GM21737 (cell line): ENCODE measurements at regions not wholly inside any gene's neighbourhood (a gene's known extent, or its start where the extent isn't known, plus 50 kb on each side); places are given as distances from the start of the nearest gene placed in this dataset.
"Not testable (repeated sequence)": the region's sequence is repeated elsewhere in the genome, so short reads cannot be mapped to it uniquely, and the experiment has no call there.

Source experiments
- ATAC-seq: cut with Tn5 transposase; IDR thresholded peaks from one replicate; pipeline ENCODE4 v1.9.1; 2021; ENCODE audit warnings: mild to moderate bottlenecking, moderate library complexity; ENCODE audit not compliant: unreplicated experiment

DNA sequence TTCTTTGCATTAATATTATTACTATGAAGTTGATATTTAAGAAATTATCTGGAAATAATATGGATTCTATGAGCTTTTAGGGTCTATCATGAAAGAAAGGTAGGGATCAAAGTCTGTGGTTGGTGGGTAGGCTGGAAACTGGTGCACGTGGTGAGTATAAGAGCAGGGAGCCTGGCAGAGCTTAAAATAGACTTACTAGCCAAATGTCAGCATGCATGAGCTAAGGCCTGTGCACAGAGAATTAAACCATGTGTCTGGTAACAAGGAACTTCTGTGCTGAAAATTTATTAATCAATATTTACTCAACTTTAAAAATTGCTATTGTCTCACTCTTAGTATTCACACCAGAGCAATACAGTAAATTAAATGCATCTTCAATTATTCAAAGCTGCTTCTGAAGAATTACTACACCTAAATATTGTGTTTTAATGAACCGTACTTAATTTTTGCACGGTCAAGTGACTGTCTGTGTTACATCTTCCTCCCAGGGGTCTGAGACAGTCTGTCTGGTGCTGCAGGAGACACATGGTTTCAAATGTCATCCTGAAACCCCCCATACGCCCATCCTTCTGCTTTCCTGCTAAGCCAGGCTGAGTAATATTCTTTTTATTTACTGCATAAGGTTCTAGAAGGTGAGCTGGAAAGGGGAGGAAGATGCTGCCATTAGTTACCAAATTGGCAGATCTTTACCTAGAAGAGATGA is 161.0 kb upstream of the NLRP1 start:
- ATAC-seq = no peak

DNA sequence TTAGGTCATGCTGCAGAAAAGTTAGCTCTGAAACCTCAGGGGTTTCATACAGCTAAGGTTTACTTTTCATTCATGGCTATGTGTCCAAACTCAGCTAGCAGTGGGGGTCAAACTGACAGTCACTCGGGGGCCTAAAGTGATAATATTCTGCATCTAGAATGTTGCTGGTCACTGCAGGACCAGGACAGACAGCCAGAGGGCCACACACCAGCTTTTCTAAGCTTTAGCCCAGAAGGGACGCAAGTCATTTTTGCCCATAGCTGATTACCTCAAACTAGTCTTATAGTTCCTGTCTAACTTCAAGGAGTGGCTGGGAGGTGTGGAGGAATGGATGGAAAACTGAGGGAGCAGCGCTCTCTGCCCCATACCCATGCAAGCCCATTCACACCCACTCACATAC is 163.0 kb upstream of the NLRP1 start:
- no peak for ATAC-seq

DNA sequence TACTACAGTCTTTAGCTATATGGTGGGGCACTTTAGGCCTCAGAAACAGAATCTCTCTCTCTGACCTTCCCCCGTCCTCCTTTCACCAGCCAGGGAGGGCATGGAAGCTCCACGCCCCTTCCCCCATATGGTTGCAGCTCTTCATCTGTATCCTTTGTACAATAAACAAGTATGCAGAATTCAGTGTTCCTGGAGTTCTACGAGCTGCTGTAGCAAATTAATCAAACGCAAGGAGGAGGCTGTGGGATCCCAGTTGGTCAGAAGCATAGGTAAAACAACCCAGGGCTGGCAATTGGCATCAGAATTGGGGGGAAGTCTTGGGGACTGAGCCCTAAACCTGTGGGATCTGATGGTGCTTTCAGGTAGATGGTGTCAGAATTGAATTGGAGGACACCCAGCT is 163.7 kb upstream of the NLRP1 start:
- ATAC-seq = no peak

DNA sequence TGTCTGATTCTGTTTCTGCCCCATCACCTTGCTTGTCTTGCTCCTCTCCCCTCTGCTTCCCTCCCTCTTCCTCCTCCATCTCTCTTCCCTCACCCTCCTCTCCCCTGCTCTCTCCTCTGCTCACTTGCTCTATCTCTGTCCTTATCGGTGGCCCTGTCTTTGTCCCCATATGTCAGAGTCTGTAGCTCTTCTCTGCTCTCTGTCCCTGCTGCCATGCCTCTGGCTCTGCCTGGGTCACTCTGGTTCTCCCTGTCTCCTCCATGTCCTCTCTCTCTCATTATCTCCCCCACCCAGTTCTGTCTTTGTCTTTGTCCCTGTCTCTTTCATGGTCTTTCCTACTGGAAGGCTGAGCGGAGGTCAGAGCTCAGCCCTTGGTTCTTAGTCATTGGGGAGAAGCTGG is 169.1 kb upstream of the NLRP1 start:
- no peak for ATAC-seq

DNA sequence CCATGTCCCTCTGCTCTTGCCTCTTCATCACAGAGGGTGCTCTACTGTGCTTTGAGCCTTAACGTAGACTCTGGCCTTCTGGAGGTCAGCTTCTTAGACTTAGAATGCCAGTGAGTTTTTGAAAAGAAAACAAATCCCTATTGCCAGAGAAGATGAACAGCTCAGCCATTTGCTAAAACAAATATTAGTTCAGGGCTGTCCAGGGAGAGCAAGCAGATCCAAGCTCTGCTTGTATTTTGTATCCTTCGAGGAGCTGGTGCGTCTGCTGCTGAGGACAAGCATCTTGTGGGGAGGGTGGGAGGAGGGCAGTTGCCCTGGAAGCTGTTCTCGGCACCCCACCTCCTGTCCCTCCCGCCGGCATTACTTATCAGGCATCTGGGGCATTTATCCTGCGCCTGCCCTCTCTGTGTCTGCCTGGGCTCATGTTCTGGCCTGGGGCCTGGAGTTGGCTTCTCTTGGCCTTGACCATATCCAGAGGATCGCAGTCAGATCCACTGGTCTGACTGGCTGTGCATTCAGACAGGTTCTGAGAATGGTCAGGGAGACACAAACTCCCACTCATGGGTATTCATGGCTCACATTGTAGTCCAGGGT is 173.1 kb upstream of the NLRP1 start:
- no peak for ATAC-seq

DNA sequence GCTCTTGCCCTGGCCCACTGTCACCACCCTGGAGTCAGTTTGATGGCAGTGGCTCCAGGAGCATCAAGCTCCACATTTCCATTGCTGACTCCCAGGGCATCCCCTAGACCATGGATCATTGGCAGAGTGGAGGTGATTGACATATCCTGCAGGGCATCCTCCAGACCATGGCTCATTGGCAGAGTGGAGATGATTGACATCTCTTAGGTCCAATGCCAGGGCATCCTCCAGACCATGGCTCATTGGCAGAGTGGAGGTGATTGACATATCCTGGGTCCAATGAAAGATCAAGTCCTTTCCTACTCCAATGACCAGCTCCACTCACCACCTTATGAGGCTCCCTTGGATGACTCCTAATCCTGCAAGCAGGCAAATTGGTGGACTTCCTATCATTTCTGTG is 174.3 kb upstream of the NLRP1 start:
- ATAC-seq = no peak

DNA sequence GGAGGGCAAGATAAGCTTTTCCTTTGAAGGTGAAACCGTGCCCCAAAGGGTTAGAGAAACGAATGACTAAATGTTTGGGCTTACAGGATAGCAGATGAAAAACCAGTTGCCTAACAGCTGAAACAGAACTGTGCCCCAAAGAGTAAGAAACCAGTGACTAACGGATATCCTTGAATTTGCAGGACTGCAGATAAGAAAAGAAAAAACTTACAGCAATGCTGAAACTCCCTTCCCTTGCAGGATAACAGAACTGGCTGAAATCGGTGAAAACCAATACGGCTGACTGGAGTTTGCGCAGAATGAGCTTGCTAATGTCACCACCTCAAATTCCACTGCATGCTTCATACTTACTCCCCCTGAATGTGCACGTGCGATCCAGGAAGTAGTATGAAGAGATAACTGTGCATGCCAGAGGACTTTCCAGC is 175.2 kb upstream of the NLRP1 start:
- ATAC-seq = no peak

DNA sequence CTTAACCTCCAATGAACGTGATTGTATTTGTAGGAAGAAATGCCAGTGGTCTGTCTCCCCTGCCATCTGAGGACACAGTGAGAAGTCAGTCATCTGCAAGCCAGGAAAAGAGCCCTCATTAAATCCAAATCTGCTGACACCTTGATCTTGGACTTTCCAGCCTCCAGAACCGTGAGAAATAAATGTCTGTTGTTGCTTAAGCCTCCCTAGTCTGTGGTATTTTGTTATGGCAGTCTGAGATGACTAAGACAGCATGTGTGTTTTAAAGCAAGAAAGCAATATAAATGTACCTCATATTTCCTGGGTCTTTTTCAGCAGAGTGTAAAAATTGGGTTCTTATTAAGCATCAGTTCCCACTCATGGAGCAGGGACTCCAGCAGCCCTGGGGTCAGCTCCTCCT is 177.9 kb upstream of the NLRP1 start:
- ATAC-seq = no peak

DNA sequence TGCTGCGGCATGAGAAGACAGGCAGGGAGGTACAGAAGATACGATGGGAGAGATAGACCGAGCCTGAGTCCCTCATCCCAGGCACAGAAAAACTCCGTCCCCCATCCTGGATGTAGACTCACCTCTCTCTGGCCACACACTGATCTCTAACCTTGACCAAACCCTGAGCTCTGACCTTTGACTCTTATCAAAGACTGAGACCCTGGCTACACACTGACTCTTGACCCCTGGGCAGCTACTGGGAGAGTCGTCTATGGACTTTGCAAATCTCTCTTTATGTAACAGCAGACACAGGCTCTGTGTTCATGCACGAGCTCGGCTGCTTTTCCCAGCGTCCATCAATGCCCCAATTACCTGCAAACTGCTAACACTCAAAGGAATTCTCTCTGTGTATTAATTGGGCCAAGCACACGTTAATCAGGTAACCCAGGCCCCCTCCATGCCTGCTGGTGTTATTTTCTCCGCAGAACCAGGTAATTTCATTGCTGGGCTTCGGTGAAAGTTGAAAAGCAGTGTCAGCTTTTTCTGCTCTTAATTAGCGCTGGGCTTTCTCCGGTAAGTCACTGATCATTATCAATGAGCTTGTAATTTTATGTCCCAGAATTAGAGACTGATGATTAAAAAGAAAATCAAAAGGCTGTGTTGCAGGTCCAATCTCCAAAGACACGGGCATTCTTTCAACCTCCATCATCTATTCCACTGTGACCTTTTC is 179.4 kb upstream of the NLRP1 start:
- ATAC-seq = no peak

DNA sequence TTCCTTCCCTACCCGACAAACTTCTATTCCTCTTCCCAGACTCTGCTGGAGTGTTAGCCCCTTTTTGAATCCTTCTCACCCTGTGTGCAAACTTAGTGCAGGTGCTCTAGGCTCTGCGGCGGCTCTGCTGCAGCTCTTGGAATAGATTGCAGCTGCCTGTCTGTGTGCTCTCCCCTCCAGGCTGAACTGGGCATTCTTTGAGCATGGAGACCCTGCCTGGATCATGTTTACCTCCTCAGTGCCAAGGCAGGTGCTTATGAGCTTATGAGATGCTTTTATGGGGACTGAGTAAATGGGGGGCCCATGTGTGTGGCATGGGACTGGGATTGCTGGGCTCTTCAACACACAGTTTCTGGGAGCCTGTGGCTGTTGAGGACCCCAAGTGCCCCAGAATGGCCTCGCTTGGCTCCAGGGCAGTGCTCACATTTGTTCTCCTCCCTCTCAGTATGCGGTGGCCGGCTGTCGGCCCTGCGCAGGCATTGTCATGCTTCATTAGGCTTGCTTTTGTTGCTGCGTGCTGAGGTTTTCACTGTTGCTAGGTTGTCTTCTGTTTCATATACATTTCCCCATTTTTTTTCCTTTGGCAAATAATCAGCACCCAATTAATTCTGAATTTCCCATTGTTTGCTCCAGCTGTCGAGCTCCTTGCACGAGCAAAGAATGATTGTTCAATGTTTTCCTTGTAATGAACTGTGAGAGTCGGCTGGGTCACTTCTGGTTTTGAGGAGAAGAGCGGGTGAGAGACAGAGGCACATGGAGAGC is 185.5 kb upstream of the NLRP1 start:
- no peak for ATAC-seq

DNA sequence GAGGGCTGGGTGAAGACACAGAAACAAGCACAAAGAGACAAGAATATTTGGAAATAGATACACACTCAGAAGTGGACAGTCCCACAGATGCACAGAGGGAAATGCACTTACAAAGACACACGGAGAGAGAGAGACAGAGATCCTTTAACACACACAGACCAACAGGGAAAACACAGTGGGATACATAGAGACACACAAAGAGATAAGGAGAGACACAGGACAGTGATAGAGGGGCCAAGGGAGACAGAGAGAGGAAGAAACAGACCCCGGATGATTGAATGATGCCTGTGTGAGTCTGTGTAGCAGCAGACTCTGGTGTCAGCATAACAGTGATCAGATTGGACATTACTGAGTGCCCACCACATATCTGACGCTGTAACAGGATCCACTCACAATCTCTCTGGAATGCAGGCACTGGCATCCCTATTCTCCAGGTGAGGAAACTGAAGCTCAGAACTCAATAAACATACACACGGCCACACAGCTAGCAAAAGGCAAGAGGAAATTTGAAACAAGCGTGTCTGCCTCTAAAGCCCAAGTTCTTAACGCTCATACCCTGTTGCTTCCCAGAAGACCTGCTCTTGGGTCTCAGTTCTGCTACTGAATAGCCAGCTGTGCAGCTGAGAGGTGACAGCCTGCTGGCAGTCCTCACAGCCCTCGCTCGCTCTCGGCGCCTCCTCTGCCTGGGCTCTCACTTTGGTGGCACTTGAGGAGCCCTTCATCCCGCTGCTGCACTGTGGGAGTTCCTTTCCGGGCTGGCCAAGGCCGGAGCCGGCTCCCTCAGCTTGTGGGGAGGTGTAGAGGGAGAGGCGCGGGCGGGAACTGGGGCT is 186.3 kb upstream of the NLRP1 start:
- no peak for ATAC-seq

DNA sequence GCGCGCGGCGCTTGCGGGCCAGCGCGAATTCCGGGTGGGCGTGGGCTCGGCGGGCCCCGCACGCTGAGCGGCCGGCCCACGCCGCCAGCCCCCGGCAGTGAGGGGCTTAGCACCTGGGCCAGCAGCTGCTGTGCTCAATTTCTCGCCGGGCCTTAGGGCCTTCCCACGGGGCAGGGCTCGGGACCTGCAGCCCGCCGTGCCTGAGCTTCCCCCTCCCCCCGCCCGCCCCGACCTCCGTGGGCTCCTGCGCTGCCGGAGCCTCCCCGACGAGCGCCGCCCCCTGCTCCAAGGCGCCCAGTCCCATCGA is 186.9 kb upstream of the NLRP1 start:
- not testable (repeated sequence) for ATAC-seq

DNA sequence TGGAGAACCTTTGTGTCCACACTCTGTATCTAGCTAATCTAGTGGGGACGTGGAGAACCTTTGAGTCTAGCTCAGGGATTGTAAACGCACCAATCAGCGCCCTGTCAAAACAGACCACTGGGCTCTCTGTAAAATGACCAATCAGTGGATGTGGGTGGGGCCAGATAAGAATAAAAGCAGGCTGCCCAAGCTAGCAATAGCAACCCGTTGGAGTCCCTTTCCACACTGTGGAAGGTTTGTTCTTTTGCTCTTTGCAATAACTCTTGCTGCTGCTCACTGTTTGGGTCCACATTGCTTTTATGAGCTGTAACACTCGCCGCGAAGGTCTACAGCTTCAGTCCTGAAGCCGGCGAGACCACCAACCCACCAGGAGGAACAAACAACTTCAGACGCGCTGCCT is 187.7 kb upstream of the NLRP1 start:
- not testable (repeated sequence) for ATAC-seq

DNA sequence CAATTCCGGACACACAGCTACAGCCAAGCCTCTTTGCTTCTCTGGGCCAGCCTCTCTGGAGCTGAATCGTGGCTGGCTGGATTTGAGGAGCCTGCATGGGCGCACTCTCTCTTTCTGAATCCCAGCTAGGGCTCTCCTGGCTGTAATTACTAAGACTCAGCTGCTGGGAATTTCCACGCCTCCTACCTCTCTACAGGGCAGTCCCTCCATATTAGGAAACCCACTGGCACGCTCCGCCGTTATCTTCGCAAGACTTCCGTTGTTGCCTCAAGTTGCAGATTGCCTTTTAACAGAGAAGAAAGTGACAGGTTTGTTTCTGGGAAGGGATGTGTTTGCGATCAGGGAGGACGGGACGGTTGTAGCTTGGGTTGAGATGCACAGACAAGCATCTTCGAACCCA is 188.4 kb upstream of the NLRP1 start:
- no peak for ATAC-seq

DNA sequence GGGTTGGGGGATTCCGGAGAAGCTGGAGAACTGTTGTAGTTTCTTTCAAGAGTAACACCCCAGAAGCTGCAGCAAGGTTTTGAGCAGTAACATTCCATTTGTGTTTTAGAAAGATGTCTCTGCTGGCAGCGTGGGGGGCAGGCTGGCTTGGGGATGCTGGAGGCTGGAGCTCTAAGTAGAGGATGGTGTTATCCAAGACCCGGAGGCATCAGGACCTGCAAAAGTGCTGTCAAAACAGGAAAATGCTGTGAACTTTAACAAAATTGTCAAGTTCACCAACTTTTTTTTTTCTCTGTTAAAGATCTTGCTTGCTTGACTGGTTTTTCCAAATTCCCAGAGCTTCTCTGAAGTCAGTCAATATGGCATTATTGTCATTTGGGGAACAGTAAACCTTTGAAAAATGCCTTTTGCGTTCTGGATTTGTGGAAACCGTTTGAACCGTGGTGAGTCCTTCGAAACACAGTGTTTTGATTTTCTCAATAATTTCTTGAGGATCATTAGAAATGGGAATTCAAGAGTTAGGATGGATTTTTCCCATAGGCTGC is 189.6 kb upstream of the NLRP1 start:
- no peak for ATAC-seq

DNA sequence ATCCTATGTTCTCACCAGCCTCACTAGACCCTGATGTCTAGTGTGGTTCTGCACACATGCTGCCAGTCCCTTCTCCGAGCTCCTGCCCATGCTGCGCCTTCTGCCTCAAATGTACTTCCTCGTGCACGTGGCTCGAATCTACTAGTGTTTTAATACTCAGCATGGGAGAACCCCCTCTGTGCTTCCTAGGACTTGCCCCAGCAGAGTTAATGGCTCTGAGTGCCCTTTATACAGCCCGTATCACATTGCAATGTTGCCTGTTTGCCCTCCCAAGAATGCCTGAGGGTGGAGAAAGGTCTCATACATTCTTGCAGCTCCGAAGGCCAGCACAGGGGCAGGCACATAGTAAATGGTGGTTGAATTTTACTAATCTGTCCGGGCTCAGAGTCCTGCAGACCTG is 190.8 kb upstream of the NLRP1 start:
- ATAC-seq = no peak

DNA sequence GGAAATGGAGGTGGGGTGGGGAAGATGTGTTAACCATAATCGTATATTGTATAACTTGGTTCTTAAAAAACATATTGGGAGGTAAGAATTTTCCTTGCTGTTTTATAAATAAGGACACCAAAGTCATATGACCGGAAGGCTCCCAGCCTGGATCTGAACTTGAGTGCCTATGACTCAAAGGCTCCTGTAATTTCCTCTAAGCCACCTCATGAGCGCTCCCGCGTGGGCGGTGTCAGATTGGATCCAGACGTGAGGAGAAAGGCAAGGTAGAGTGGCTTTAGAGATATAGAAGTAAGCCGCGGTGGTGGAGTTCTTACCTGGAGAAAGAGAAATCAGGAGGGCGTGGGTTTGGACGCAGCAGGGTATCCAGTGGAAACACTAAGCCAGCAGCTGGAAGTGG is 196.2 kb upstream of the NLRP1 start:
- ATAC-seq = no peak

DNA sequence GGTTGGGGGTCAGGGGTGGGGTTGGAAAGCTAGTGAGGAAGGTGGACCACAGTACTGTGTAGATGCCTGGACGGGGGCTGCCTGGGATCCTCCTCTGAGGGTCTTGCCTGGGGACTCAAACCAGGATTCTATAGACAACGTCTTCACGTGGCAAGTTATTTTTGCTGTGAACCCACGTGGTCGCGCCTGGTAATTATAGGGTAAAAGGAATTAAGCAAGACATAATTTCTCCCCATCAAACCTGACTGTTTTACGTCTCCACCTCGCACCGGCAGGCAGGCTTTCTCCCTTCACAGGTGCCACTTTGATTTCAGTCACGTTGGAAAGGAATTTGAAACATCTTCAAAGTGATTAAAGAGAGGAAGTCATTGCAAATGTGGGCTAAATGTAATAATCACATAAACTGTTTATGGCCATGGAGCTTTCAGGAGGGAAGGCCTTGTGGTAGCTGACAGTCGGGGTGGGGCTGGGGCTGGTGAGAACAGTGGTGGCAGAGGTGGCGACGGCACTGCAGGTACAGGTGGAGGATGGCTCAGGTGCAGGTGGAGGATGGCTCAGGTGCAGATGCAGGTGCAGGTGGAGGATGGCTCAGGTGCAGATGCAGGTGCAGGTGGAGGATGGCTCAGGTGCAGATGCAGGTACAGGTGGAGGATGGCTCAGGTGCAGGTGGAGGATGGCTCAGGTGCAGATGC is 197.1 kb upstream of the NLRP1 start:
- ATAC-seq = no peak

DNA sequence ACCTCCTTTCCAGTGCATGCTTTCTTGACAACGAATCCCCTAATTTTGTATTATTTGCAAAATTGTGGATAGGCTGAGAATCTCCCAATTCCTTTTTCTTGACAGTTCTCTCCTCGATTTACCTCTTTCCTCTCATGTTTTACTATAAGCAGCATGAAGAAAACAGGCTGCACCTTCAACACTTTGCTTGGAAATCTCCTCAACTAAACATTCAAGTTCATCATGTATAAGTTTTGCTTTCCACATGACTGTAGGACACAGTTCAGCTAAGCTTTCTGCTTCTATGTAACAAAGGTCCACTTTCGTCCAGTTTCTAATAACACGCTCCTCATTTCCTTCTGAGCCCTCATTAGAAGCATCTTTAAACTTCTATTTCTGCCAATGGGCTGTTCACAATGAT is 199.0 kb upstream of the NLRP1 start:
- no peak for ATAC-seq

DNA sequence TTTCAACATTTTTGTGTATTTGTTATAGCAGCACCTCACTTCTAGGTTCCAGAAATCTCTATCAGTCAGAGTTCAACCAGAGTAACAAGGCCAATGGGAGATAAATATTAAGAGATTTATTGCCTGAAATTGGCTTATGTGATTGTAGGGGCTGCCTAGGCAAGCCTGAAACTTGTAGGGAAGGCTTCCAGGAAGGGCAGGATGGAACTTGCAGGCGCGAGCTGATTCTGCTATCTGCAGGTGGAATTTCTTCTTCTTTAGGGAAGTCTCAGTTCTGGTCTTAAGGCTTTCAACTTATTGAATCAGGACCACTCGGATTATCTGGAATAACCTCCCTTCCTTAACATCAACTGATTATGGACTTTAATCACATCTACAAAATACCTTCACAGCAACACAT is 199.5 kb upstream of the NLRP1 start:
- ATAC-seq = no peak
